ENCODE measurements at regions not wholly inside any gene's neighbourhood (a gene's known extent, or its start where the extent isn't known, plus 50 kb on each side); places are given as distances from the start of the nearest gene placed in this dataset.

DNA sequence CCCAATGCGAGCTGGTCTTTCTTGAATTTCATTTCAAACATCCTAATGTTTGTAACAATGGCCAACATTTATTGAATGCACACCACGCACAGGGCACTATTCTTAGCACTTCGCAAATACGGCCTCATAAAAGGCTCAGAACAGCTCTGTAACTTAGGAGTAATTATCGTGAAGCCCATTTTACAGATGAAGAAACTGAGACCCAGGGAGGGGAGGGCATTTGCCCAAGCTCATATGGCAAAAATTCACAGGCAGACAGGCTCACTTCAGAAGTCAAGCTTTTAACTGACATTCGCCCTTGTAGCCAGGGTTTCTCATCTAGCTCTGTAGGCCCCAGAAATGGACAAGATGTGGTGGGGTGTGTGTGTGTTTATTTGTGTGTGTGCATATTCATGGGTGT lies 60.3 kb upstream of the TBX3 start:
- no peak for DNase-seq

DNA sequence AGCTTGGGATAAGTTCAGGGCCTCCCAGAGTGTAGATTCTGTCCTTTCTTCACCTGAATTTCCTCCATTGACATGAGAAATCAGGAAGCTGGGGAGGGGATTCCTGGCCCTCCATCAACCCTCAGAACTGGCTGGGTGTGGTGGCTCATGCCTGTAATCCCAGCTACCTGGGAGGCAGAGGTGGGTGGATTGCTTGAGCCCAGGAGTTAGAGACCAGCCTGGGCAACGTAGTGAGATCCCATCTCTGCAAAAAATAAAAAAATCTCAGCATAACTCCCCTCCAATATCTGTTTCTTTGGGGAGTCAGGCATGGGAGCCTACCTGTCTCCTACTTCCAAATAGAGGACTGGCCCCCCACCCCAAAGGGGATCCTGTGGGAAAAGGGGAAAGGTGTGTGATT lies 59.8 kb upstream of the TBX3 start:
- no peak for DNase-seq

- DNase-seq = no peak
Measured at GRCh38 chr12:114743289-114743688, 59.3 kb upstream of the TBX3 start.

DNA sequence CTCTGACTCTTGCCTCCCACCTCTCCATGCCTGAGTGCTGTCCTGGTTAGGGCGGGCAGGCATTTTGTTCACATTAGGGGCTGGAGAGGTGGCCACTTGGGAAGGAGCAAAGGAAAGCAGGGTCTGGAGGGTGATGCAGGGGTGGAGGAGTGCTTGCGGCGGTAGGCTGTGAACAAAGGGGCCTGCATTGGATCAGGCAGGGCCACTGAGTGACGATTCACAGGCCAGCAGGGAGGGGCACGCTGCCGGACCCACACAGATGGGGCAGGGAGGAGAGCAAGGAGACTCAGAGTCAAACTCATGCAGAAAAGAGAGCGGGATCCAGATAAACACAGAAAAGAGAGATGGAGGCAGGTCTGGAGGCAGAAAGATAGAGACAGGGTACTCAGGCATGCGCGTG lies 58.4 kb upstream of the TBX3 start:
- DNase-seq = no peak

DNA sequence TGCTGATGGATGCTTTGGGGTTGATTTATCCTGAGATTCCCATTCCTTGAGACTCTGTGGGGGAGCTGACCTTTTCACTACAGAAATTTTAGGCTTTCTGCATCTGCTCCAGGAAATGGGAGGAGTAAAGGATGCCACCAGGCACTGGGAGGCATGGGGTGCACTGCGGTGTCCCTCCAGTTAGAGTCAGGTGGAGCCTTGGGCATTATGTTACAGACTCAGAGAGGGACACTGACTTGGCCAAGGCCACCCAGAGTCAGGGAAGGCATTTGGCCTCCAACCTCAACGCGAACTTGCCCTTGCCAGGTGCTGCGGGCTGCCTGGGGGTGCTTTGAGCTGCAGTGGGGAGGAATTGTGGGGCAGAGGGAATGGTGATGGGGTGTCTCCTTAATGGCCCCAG lies 58.0 kb upstream of the TBX3 start:
- no peak for DNase-seq

GRCh38 chr12:114740448-114740847 lies 56.5 kb upstream of the TBX3 start:
- DNase-seq = no peak

- no peak for DNase-seq
Measured at GRCh38 chr12:114738460-114739184, 54.6 kb upstream of the TBX3 start.

DNA sequence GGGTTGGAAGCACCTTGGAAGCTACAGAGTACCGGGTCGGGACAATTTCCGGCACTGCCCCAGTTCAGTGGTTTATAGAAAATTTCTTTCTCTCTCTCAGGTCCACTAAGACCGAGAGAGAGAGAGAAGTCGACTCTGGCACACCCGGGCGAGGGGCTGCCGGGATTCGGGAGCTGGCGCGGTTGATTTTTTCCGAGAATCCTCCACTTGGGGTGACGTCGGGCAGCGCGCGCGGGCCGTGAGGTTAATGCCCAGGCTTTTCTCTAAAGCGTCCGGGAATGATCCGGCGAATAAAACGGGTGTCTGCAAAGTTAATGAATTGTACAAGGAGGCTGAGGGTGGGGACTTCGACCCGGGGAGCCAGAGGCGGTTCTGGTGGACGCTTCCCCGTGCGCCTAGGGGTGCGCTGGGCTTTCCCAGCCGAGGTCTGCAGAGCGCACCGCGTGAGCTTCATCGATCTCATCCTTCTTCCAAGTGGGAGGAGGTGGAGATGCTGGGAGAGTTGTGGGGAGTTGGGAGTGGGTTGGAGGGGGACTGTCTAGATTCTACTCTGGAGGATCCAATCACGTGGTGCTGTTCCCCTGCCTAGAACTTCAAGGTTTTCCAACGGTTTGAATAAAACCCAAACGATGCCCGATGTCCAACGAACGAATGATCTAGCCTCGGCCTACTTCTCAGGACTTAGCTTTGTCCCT lies 51.9 kb upstream of the TBX3 start:
- no peak for DNase-seq

DNA sequence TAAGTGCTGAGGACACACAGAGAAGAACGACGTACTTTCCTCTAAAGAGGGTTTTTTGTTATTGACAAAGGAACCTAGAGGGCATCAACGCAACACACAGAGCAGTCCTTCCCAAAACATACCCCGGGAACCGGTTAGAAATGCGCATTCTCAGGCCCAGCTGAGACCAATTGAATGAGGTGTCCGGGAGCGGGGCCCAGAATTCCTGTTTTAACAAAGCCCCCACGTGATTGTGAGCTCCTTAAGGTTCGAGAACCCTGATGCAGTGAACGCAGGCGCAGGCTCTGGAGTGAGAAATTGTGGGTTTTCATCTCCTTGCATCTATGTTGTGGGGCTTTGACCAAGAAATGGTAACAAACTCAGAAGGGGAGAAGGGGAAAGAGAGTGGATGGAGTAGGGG lies 51.0 kb upstream of the TBX3 start:
- DNase-seq = no peak

GRCh38 chr12:114733919-114734318 lies 49.9 kb upstream of the TBX3 start:
- DNase-seq = no peak
